ENCODE measurements at regions not wholly inside any gene's neighbourhood (a gene's known extent, or its start where the extent isn't known, plus 50 kb on each side); places are given as distances from the start of the nearest gene placed in this dataset.
A peak's percentile ranks its signal among the peaks of the same experiment; 100 is the strongest.

DNA sequence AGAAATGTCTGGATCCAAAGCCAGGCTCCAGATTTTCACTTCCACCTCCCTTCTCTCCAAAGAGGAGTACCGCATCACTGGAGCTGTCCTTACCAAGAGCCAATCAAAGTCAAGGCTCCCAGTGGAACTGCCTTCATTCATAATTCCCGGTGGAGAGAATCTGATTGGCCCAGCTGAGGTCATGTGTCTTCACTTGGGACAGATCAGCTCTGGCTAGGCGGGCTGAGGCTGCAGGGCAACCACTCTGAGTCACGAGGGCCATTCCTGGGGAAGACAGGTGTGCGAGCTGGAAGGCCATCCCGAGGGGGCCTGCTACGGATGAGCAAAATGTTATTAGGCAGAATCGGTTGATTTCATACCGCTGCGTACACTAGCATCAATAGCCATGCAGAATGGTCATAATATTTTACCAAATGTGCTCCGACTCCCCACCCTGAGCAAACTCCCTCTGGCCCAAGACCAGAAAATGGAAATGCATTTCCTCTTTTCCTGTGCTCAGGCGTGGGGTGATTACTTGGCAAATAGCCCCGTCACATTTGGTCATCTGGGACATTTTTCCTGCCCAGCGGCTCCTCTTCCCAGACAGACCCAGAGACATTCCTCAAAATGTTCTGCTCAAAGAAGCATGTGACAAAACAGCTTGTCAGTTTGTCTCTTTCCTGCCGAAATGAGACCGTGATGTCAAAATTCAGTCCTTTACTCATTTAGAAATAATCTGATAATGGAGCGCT lies 111.1 kb downstream of the AIPL1 start:
- DNase-seq: no peak

DNA sequence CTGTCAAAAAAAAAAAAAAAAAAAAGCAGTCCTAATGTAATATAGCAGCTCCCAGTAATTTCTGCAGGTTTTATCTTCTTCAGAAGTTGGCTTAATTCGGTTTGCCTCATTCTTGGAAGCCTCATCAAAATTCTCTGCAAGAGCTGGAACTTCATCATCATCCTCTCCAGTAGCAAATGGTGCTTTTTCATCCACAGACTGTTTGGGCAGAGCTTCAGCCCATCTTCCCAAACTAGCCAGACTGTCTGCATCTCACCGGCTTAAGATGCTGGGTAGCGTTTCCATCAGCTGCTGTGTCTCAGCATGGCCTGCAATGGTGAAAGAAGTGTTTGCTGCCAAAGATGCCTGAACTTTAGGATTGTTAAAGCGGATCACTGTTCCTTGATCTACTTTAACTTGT lies 112.6 kb downstream of the AIPL1 start:
- no peak for DNase-seq

DNA sequence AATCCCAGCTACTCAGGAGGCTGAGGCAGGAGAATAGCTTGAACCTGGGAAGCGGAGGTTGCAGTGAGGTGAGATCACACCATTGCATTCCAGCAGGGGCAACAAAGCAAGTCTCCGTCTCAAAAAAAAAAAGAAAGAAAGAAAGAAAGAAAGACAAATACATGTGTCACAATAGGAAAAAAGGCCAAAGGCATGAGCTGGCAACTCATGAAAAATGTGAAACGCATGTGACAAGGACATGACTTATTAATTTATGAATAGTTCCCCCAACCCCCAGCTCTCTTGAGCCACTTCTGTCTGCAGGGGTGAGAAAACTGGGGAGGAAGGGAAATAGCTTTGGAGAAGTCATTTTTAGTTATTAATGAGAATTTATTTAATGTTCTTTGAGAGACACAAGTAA lies 120.6 kb downstream of the AIPL1 start:
- no peak for DNase-seq

DNA sequence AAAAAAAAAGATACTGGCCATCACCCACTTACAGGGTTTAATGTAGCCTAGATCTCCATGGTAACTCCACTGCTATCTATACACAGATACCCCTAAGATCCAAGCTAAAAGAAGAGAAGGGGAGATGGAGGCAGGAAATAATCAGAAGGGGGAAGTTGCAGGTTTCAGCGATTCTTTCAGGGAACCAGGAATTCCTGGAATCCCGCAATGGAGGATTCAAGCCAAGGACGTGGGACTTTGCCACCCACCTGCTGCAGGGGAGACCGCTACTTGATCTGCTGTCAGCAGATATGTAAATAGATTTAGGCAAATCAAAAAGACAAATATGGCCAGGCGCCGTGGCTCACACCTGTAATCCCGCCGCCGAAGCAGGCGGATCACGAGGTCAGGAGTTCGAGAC lies 121.1 kb downstream of the AIPL1 start:
- DNase-seq: no peak

DNA sequence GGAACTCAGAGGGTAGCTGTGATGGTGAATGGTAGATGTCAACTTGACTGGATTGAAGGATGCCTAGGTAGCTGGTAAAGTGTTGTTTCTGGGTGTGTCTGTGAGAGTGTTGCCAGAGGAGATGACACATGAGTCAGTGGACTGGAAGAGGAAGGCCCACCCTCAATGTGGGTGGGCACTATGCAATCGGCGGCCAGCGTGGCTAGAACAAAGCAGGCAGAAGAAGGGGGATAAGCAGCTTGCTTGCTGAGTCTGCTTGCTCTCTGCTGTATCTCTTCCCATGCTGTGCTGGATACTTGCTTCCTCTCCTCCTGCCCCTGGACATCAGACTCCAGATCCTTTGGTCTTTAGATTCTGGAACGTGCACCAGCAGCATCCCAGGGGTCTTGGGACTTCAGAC lies 128.1 kb downstream of the AIPL1 start:
- no peak for DNase-seq

DNA sequence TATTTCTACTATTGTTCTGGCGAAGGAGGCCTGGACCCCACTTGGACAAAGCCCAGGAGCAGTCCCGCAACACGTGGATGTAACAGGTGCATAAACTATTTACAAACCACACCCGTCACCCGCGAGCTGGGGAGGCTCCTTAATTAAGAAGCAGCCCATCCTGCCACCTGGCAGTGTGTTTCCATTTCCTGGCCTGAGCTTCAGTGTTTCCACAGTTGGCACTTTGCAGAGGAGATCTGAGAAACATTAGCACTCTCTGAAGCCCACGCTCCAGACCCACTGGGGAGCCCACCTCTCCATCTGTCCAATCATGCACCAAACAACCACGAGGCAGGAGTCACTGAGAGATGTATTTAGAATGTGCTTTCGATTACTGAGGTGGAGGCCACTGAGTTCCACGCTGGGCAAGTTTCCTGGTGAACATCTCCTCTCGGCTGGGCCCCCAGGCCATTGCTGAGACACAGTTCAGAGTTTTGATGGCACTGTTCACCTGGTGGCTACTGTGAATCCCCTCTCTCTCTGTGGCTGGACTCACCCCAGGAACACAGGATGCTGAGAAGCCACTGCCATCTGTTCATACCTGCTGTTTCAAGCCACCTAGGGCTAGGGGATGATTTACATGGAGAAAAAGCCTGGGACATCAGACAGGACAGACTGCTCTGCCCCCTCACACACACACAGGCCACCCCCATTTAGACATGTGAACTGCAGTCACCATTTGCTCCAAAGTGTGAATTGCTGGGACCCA lies 129.1 kb downstream of the AIPL1 start:
- DNase-seq: no peak

DNA sequence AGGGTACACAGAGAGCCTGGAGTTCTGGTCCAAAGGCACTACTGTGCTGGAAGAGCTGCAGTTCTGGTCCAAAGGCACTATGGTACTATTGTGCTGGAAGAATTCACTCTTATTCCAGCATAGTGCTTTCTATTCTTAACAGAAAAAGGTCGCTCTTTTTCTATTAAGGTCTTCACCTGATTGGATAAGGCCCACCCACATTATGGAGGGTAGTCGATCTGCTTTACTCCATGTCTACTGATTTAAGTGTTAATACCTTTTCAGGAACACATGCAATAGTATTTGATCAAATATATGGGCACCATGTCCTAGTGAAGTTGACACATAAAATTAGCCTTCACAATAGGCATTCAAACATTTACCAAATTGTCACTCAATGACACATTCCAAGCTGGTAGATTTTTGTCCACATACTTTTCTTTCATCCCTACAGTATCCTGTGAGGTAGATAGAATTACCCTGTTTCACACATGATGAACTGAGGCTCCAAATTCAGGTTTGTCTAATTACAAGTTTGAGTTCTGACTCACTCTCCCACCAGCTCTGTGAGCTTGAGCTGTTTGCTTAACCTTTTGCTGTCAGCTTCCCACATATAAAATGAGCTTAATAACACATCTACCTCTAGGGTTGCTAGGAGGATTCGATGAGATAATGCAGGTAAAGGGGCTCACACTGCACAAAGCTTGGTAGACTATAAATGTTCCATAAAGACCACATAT lies 129.9 kb downstream of the AIPL1 start:
- DNase-seq: peak; percentile 1

DNA sequence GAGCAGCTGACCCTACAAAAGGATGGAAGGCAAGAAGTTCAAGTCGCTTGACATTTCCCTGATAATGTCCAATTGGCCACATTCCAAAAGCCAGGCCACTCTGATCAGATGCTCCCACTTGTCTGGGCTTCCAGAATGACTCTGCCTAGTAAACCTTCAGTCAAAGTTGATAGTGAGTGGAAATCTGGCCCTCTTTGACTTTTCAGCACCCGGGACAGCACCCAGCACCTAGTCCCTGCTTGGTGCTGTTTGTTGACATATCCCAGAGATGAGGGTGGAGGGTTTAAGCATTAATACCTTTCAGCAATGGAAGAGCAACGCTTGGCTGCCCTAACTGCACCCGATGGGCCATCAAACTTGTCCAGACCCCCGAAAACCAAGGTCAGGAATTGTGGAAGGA lies 131.3 kb downstream of the AIPL1 start:
- no peak for DNase-seq

DNA sequence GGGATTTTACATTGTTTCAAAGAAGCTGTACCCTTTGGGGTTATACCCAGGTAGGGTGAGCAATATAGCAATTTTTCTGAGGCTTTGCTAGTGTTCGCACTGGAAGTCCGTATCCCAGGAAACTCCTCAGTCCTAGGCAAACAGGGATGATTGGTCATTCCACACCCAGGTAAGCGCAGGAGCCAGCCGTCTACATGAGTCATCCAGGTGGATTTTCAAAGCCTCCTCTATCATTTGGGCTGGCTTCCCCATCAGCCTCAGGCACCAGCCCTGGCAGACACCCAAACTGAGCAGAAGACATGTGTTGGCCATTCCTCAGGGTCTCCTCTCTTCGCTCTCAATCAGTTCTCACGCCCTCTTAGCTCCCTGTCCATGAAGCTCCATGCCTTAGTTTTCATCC lies 135.6 kb downstream of the AIPL1 start:
- no peak for DNase-seq

DNA sequence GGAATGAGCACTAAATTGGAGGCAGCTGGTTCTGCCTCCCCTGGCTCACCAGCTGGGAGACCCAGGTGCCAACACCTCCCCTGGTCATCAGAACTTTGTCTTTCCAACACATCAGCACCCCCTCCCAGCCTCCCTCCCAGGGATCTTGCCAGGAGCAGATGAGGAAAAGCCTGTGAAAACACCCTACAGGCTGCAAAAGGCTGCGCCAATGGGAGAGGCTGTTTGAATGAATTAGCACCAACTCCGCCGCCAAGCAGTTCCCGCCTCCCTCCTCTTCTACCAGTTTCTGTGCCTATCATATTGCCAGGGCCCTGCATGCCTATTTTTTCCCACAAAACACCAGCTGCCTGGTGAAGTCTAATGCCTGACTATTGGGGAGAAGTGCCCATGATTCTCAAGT lies 137.0 kb downstream of the AIPL1 start:
- no peak for DNase-seq

DNA sequence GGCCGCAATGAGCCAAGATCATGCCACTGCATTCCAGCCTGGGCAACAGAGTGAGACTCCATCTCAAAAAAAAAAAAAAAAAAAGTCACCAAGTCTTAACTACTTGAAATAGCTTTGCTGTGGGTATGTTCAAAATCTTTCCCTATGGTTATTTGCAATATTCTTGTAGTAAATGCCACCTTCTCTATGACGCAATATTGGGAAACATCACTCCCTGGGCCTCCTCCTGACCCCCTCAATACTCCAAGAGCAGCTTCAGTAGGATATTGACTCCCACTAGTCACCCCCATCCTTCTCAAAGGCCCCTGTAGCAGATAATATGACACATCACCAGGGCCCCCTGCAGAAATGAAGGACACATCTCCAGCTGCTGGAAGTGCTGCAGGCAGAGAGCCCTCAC lies 137.8 kb downstream of the AIPL1 start:
- no peak for DNase-seq

DNA sequence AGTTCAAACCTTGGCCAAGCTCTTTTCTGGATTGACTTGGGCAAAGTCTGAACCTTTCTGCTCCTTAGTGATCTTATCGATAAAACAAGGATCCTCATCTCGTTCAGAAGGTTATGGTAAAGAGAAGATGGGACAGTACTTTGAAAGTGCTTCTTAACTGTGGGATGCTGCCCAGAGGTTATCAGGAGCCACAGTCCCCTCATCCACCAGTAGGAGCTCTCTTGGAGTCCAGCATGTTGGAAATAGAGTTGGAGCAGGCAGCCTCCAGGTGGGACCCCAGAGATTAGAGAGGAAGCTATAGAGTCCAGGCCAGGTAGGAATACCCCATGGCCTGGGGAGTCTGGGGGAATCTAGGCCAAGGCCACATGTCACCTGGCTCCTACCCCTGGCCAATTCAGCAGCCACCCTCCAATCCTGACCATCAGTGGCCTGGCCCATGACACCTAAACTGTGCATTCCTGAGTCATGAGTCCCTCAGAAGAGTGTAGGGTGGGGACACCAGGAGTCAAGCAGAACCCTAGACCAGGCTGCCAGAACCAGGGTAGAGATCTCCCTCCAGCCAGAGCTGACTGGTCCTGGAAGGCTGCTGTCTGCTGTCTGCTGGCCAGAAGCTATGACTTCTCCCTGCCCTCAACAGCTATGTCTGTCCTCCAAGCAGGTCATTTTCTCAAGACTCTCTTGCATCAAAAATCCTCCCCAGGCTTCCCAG lies 144.3 kb downstream of the AIPL1 start:
- DNase-seq: no peak

DNA sequence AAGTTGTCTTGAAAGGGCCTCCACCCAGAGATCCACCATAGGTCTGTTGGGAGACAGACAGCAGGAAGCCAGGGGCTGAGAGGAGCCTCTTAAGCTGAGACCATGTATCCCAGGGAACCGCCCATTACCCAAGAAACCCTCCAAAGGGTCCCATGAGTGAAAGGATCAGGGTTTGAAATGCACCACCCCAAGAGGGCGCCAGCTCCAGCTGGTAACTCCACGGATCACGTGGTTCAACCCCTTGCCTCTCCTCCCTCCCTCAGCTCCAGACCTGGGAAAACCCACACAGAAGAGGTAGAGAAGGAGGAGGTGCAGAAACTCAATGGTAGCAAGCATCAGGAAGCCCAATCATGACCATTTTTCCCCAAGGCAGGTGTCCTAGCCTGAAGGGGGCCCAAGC lies 148.7 kb downstream of the AIPL1 start:
- no peak for DNase-seq

DNA sequence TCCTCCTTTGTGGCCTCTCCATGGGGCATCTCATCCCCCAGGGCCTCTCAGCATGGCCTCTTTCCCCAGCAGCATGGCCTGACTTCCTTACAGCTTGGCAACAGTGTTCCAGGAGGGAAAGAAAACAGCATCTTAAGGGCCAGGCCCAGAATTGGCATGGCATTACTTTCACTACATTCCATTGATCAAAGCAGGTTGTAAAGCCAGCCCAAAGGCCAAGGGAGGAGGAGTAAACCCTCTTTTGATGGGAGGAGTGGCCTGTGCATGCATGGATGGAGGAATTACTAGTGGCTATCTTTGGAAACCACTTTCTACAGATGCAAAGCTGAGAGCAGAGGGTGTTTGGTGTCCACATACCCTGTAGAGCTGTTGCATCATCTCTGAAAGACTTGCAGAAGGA lies 149.4 kb downstream of the AIPL1 start:
- DNase-seq: no peak

DNA sequence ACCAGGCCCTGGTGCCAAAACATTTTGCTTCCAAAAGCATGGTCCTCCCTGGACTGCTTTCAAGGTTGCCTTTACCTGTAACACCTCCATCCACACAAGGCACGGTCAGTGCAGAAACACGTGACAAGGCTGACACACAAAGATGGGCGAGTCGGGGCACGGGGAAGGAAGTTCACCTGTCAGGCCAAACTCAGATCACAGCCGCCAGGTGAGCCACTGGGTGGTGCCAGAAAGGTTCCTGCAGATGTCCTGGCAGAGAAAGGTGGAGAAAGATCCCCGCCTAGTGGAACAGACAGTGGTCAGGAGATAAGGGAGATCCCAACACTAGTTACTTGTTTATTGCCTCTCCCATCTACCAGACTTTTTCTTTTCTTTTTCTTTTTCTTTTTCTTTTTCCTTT lies 155.3 kb downstream of the AIPL1 start:
- DNase-seq: no peak

DNA sequence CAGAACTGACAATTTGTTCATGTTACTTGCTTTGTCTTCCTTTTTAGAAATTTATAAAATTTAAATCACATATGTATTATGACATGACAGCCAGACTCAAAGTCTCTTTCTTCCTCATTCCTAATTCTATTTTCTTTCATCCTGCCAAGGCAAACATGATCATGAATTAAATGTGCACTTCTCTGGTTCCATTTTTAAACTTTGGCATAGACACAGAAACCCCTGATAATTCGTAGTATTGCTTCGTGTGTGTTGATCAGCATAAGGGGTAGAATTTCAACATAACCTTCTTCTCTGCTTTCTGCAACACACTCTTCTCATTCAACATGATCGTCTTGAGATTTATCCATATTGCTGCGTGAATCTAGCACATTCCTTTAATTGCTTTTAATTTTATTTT lies 156.5 kb downstream of the AIPL1 start:
- no peak for DNase-seq

DNA sequence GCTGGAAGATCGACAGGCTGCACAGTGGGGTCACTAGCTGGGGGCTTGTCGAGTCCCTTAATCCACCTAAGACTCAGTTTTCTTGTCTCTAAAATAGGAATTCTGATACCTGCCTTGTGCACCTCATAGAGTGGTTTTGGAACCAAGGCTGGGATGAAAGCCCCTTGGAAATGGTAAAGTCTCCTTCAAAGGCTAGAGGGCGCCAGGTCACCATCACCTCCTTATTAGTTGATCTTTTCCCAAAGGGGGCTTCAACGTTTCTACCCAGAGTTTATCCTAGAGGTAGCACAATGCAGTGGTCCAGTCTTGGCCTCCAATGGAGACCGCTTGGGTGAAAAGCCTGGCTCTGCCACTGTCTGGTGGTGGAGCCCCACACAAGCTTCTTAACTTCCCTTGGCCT lies 158.2 kb downstream of the AIPL1 start:
- DNase-seq: no peak

DNA sequence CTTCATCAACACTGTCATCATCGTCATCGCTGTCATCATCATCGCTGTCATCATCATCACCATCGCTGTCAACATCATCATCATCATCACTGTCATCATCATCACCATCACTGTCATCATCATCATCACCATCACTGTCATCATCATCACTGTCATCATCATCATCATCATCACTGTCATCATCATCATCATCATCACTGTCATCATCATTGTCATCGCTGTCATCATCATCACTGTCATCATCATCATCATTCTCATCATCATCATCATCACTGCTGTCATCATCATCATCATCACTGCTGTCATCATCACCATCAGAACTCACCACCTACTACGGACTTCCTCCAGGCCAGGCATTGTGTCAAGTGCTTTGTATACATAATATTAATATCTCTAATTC lies 160.6 kb downstream of the AIPL1 start:
- no peak for DNase-seq

DNA sequence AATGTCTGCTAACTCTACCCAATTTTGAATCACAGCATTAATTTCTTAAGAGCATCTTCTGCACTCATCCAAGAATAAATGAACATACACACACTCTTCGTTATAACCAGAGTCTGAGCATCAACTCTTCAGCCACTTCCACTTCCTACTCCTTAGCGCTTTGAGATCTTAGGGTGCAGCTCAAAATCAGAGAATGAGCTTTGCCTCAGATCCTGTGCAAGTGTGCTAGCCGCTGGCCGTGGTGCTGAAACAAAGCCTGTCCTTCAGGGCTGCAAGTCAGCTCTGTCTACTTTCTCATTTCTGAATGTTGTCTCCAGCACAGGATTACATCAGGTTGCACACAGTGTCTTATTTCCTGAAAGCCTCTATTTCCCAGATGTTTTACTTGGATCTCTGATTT lies 165.4 kb downstream of the AIPL1 start:
- DNase-seq: no peak

DNA sequence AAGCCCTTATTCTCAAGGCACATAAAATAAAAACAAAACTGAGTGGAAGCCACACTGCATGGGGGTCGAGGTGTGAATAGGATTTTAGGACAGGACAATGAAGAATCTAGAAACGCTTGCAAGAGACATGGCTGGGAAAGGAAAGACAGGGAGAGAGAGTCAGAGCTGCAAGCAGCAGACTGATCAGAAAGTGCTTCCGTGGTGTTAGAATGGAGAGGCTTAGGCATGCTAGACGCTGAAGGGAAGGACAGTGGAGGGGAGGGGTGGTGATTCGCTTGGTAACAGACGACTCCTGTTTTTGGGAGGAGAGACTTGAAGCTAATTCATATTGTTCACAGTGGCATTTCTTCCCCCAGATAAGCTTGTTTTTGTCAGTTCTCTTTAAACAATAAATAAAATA lies 173.5 kb downstream of the AIPL1 start:
- DNase-seq: peak; percentile 5

DNA sequence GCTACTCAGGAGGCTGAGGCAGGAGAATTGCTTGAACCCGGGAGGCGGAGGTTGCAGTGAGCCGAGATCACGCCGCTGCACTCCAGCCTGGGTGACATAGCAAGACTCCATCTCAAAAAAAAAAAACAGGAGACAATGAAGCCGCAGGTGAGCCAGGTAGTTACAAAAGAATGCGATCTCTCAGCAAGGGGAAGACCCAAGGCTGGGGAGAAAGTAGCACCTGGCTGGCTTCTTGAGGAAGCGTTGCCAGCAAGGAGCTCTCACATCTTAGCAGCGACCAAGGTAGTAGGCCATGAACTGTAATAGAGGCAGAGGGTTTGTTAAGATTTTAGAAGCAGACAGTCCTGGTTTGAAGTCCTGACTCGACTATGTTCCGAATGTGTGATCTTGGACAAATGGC lies 175.0 kb downstream of the AIPL1 start:
- no peak for DNase-seq

DNA sequence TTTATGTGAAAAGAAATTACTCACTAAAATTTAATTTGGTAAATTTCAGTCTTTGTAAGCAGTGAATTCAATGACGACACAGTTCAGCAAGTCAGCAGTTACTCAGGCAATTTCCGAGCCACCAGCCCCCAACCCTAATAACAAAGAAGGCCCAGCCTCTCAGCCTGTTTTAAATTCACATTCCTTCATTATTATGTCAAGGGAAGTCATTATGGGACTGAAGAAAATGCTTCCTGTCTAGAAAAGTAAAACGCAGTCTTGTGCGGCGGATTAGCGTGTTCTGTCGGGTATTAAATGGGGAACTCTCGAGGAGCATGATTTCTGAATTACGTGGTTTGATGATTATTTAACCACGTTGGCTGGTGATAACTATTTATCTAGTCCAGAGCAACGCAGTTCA lies 177.6 kb downstream of the AIPL1 start:
- no peak for DNase-seq

DNA sequence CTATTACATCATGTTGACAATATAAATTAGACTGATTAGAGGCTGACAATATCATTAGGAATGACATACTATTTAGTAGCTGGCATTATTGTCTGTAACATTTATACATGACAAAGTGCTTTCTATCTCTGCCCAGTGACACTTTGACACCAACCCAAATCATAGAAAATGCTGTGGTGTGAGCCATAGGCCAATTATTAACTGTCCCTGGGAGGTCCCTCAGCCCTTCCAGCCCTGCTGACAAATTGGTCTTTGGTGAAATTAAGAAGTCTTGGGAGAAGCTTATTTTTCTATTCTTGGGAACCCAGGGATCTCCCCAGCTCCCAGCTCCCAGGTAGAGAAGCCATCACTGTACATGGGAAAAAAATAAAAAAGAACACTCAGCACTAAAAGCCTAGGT lies 179.6 kb downstream of the AIPL1 start:
- no peak for DNase-seq

DNA sequence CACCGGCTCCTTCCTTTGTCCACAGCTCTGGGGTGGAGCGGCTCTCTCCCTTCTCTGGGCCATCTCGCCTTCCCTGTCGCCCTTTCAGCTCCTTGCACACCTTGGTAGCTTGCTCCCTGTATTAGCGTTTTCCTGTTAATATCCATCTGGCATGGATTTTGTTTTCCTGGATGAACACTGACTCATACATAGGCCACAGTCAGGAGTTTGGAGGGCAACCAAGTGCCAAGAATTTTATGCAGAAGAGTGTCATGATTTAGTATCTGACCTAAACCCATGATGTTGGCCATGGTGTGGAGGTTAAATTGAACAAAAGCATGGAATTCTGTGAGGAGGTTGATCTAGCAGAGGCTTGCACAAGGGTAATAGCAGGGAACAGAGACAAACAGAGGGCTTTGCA lies 180.9 kb downstream of the AIPL1 start:
- DNase-seq: no peak

Measured in NCI-H2227 treated with DMSO at 0.1 percent for 48 hours (cell line).